Caco-2 (cell line): ENCODE measurements at regions not wholly inside any gene's neighbourhood (a gene's known extent, or its start where the extent isn't known, plus 50 kb on each side); places are given as distances from the start of the nearest gene placed in this dataset.

Experiments used
- BruUV-seq: library from RNA; stranded (reverse); fragments of 400-500 nt; replicated peaks from 2 replicates; lab custom pipeline; 2021; lab: Mats Ljungman, UMichigan
- CTCF ChIA-PET: fragments of 300-600 bp; sonication (Branson Sonifier 250); formaldehyde crosslinking; loops from one replicate; lab custom pipeline; 2022; ENCODE audit warnings: antibody characterized with exemption; lab: Charles Lee
- POLR2A ChIA-PET: fragments of 300-600 bp; sonication (Branson Sonifier 250); formaldehyde crosslinking; loops from one replicate; lab custom pipeline; 2022; ENCODE audit warnings: antibody characterized with exemption; lab: Charles Lee
- DNase-seq, 2 experiments: peaks; one replicate each; pipeline versions ENCODE4 v3.0.0 to v3.0.0-alpha.2; 2020 to 2022
- H3K27me3 ChIP-seq: replicated peaks from 2 replicates; pipeline ENCODE4 v1.6.0; 2011; ENCODE audit warnings: low read length; ENCODE audit not compliant: control insufficient read depth, insufficient read depth
- H3K36me3 ChIP-seq: 2 replicates; pipeline ENCODE4 v1.5.1; 2011; ENCODE audit warnings: low read length; ENCODE audit not compliant: control insufficient read depth, insufficient read depth
- H3K4me1 ChIP-seq: fragments of 250-450 bp; sonication (Bioruptor Pico); 2 replicates; pipeline ENCODE4 v1.5.1; 2020; ENCODE audit warnings: mild to moderate bottlenecking
- H3K4me3 ChIP-seq: 2 replicates; pipeline ENCODE4 v1.5.1; 2011; ENCODE audit warnings: low read depth, mild to moderate bottlenecking, control low read depth, low read length
- H3K9me3 ChIP-seq: fragments of 250-450 bp; sonication (Bioruptor Pico); 2 replicates; pipeline ENCODE4 v1.5.1; 2020; ENCODE audit warnings: mild to moderate bottlenecking, moderate library complexity
- H3K27ac Mint-ChIP-seq: one replicate; pipeline ENCODE4 v1.8.0; 2022; ENCODE audit warnings: mixed read lengths; ENCODE audit not compliant: unreplicated experiment
- H3K27me3 Mint-ChIP-seq: one replicate; pipeline ENCODE4 v1.8.0; 2022; ENCODE audit warnings: mixed read lengths; ENCODE audit not compliant: insufficient read depth, unreplicated experiment
- H3K36me3 Mint-ChIP-seq: one replicate; pipeline ENCODE4 v1.8.0; 2022; ENCODE audit warnings: mild to moderate bottlenecking, mixed read lengths; ENCODE audit not compliant: insufficient read depth, unreplicated experiment
- H3K4me1 Mint-ChIP-seq: one replicate; pipeline ENCODE4 v1.8.0; 2022; ENCODE audit warnings: low read depth, mixed read lengths; ENCODE audit not compliant: unreplicated experiment
- H3K4me3 Mint-ChIP-seq: one replicate; pipeline ENCODE4 v1.8.0; 2022; ENCODE audit warnings: mild to moderate bottlenecking, moderate library complexity, mixed read lengths; ENCODE audit not compliant: unreplicated experiment
- H3K9me3 Mint-ChIP-seq: one replicate; pipeline ENCODE4 v1.8.0; 2022; ENCODE audit warnings: mixed read lengths; ENCODE audit not compliant: unreplicated experiment
- intact Hi-C: fragments of 100-400 bp; cut with micrococcal nuclease; formaldehyde crosslinking; loops from one replicate; pipeline ENCODE4 v1.10.0; 2022; ENCODE audit not compliant: unreplicated experiment
- TF ChIP-seq, protein P1 (sequence below), 2 experiments: fragments of 200-600 bp in 1 of 2; IDR thresholded peaks; 1 replicate in 1 of 2; 2 replicates in 1 of 2; pipeline versions ENCODE4 v1.5.1 to v1.8.0; 2011 to 2022; ENCODE audit warnings: antibody characterized with exemption in 1 of 2, control low read depth in 1 of 2, inconsistent platforms in 1 of 2, low read depth in 1 of 2, low read length in 1 of 2, mild to moderate bottlenecking in 1 of 2, moderate library complexity in 1 of 2; ENCODE audit not compliant: insufficient read depth in 1 of 2, severe bottlenecking in 1 of 2, unreplicated experiment in 1 of 2

DNA sequence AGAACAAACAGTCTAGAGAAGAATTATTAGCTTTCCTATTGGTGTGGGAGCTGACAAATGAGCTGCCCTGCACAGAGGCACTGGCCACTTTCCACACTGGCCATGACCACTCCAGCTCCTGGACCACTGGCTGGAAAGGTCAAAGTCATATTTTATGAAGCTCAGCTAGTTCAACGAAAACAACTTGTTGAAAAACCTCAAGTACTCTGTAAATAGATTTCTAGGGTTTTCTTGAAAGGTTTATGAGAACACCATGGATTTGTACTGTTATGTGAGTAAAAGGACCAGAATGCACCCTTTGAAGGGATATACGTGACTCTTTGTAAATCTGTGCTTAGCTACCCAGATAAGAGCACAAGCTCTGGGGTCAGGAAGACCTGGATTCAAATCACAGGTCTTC, 54.5 kb upstream of the FGGY start:
- H3K36me3 ChIP-seq = no peaks in the 10 kb centered on the region
- H3K27me3 Mint-ChIP-seq = no peaks in the 10 kb centered on the region
- no peaks in the 10 kb centered on the region for H3K4me1 ChIP-seq
- no peaks in the 10 kb centered on the region for H3K36me3 Mint-ChIP-seq
- ChIA-PET CTCF (no interaction called here), POLR2A (no interaction called here)
- intact Hi-C loops = no loop called here
- H3K4me3 ChIP-seq = no peak overlapping the region
- no peaks in the 10 kb centered on the region for H3K9me3 ChIP-seq
- DNase-seq = no peak
- H3K27me3 ChIP-seq = no peaks in the 10 kb centered on the region
- no TSS peak for BruUV-seq
- H3K9me3 Mint-ChIP-seq = no peaks in the 10 kb centered on the region
- H3K27ac Mint-ChIP-seq = no peak overlapping the region
- H3K4me1 Mint-ChIP-seq = no peaks in the 10 kb centered on the region
- TF ChIP-seq, protein P1, sequence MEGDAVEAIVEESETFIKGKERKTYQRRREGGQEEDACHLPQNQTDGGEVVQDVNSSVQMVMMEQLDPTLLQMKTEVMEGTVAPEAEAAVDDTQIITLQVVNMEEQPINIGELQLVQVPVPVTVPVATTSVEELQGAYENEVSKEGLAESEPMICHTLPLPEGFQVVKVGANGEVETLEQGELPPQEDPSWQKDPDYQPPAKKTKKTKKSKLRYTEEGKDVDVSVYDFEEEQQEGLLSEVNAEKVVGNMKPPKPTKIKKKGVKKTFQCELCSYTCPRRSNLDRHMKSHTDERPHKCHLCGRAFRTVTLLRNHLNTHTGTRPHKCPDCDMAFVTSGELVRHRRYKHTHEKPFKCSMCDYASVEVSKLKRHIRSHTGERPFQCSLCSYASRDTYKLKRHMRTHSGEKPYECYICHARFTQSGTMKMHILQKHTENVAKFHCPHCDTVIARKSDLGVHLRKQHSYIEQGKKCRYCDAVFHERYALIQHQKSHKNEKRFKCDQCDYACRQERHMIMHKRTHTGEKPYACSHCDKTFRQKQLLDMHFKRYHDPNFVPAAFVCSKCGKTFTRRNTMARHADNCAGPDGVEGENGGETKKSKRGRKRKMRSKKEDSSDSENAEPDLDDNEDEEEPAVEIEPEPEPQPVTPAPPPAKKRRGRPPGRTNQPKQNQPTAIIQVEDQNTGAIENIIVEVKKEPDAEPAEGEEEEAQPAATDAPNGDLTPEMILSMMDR (IDR thresholded peaks at IDR 0.05; ENCODE audit: insufficient read depth in 1 of 2, low read depth in 1 of 2, low read length in 1 of 2, severe bottlenecking in 1 of 2, unreplicated experiment in 1 of 2) = no peak
- no peak overlapping the region for H3K4me3 Mint-ChIP-seq

DNA sequence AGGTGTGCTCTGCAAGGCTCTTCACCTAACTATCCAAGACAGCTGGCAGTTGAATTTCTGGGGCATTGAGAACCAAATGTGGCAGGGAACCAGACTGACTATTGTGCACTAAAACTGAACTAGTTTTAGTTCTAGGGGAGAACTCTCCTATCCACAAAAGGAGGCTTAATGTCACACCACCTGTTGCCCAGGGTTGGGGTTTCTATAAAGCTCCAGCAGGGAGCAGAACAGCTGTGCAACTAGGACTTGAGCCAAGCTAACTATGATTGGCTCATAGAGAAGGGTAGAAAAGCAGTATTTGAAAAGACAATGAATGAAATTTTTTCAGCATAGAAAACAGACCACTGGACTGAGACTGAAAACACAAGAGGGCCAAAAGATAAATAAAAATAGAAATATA, 53.3 kb upstream of the FGGY start:
- H3K4me3 ChIP-seq = no peak overlapping the region
- H3K27me3 ChIP-seq = no peaks in the 10 kb centered on the region
- no peaks in the 10 kb centered on the region for H3K36me3 ChIP-seq
- H3K4me3 Mint-ChIP-seq = no peak overlapping the region
- TF ChIP-seq, protein P1 (IDR thresholded peaks at IDR 0.05; ENCODE audit: insufficient read depth in 1 of 2, low read depth in 1 of 2, low read length in 1 of 2, severe bottlenecking in 1 of 2, unreplicated experiment in 1 of 2) = no peak
- H3K9me3 Mint-ChIP-seq = no peaks in the 10 kb centered on the region
- ChIA-PET CTCF (no interaction called here), POLR2A (no interaction called here)
- BruUV-seq = no TSS peak
- no peaks in the 10 kb centered on the region for H3K9me3 ChIP-seq
- no peak overlapping the region for H3K27ac Mint-ChIP-seq
- no peaks in the 10 kb centered on the region for H3K4me1 ChIP-seq
- intact Hi-C loops = no loop called here
- no peak for DNase-seq
- H3K36me3 Mint-ChIP-seq = no peaks in the 10 kb centered on the region
- H3K4me1 Mint-ChIP-seq = no peaks in the 10 kb centered on the region
- no peaks in the 10 kb centered on the region for H3K27me3 Mint-ChIP-seq

DNA sequence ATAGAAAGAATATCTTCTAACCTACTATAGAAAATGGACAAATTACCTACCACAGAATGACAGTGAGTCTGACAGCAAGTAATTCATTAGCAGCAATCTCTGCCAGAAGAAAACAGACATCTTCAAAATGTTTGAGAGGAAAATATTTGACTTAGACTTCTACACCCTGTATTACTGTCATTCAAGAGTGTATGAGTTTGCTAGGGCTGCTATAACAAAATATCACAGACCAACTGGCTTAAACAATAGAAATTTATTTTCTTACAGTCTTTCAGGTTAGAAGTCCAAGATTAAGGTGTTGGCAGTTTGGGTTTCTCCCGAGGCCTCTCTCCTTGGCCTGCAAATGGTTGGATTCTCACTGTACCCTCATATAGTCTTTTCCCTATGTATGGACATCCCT, 52.9 kb upstream of the FGGY start:
- TF ChIP-seq, protein P1 (IDR thresholded peaks at IDR 0.05; ENCODE audit: insufficient read depth in 1 of 2, low read depth in 1 of 2, low read length in 1 of 2, severe bottlenecking in 1 of 2, unreplicated experiment in 1 of 2) = no peak
- DNase-seq = no peak
- intact Hi-C loops = no loop called here
- POLR2A ChIA-PET = no interaction called here
- H3K9me3 ChIP-seq = no peaks in the 10 kb centered on the region
- H3K27me3 ChIP-seq = no peaks in the 10 kb centered on the region
- Mint-ChIP-seq H3K4me3 (no peak overlapping the region), H3K27me3 (no peaks in the 10 kb centered on the region), H3K36me3 (no peaks in the 10 kb centered on the region), H3K4me1 (no peaks in the 10 kb centered on the region), H3K27ac (no peak overlapping the region), H3K9me3 (no peaks in the 10 kb centered on the region)
- H3K4me3 ChIP-seq = no peak overlapping the region
- no peaks in the 10 kb centered on the region for H3K36me3 ChIP-seq
- CTCF ChIA-PET = no interaction called here
- H3K4me1 ChIP-seq = no peaks in the 10 kb centered on the region
- no TSS peak for BruUV-seq
